K562 (cell line): ENCODE measurements at regions not wholly inside any gene's neighbourhood (a gene's known extent, or its start where the extent isn't known, plus 50 kb on each side); places are given as distances from the start of the nearest gene placed in this dataset.

Source experiments
- ARID4B ChIP-seq: sonication (generic); formaldehyde crosslinking; IDR thresholded peaks from 2 replicates; pipeline ENCODE4 v1.8.0; 2022; ENCODE audit warnings: mild to moderate bottlenecking, missing genetic modification reagents
- CBFA2T3 ChIP-seq: fragments of 450-650 bp; IDR thresholded peaks from 2 replicates; pipeline ENCODE4 v1.6.1; 2017
- CEBPB ChIP-seq: fragments of 450-650 bp; IDR thresholded peaks from 2 replicates; pipeline ENCODE4 v1.6.1; 2016; ENCODE audit warnings: missing genetic modification characterization, missing compliant biosample characterization
- FOSL1 ChIP-seq: fragments of 200-800 bp; sonication (Bioruptor generic); conservative IDR thresholded peaks from 2 replicates; pipeline ENCODE4 v1.6.1; 2016; ENCODE audit warnings: missing genetic modification characterization, missing compliant biosample characterization
- GATAD2B ChIP-seq: fragments of 450-650 bp; IDR thresholded peaks from 2 replicates; pipeline ENCODE4 v1.6.1; 2017; ENCODE audit warnings: mild to moderate bottlenecking, borderline replicate concordance
- GTF2A2 ChIP-seq: IDR thresholded peaks from 2 replicates; pipeline ENCODE4 v1.6.1; 2016; ENCODE audit warnings: mild to moderate bottlenecking, missing genetic modification characterization, missing compliant biosample characterization
- HDAC6 ChIP-seq: IDR thresholded peaks from 2 replicates; pipeline ENCODE4 v1.6.1; 2012; ENCODE audit warnings: low read depth, mild to moderate bottlenecking, control low read depth, inconsistent platforms, low read length, moderate library complexity
- HNRNPLL ChIP-seq: fragments of 200-400 bp; formaldehyde crosslinking; IDR thresholded peaks from 2 replicates; pipeline ENCODE4 v1.6.1; 2017; ENCODE audit warnings: low read length, low read depth, mild to moderate bottlenecking; ENCODE audit not compliant: poor library complexity, severe bottlenecking
- KLF16 ChIP-seq: IDR thresholded peaks from 2 replicates; pipeline ENCODE4 v1.6.1; 2016; ENCODE audit warnings: antibody characterized with exemption
- MEIS2 ChIP-seq: fragments of 450-650 bp; IDR thresholded peaks from 2 replicates; pipeline ENCODE4 v1.6.1; 2014; ENCODE audit warnings: mild to moderate bottlenecking; ENCODE audit not compliant: partially characterized antibody
- MTA2 ChIP-seq: fragments of 450-650 bp; IDR thresholded peaks from 2 replicates; pipeline ENCODE4 v1.6.1; 2016; ENCODE audit warnings: low read depth
- NFRKB ChIP-seq: fragments of 450-650 bp; IDR thresholded peaks from 2 replicates; pipeline ENCODE4 v1.6.1; 2016; ENCODE audit warnings: low read depth
- NR2F6 ChIP-seq: fragments of 450-650 bp; formaldehyde crosslinking; IDR thresholded peaks from 2 replicates; pipeline ENCODE4 v1.4.0; 2020; ENCODE audit warnings: mild to moderate bottlenecking
- PHTF2 ChIP-seq: fragments of 250-450 bp; sonication (Bioruptor Pico); IDR thresholded peaks from 2 replicates; pipeline ENCODE4 v1.5.0; 2021; ENCODE audit warnings: mild to moderate bottlenecking
- POLR2A ChIP-seq: fragments of 450-650 bp; conservative IDR thresholded peaks from 2 replicates; pipeline ENCODE4 v1.6.1; 2016
- POLR2AphosphoS5 ChIP-seq: IDR thresholded peaks from 2 replicates; pipeline ENCODE4 v1.6.1; 2011; ENCODE audit warnings: mild to moderate bottlenecking, low read depth, low read length, moderate library complexity; ENCODE audit not compliant: control insufficient read depth, insufficient read depth
- PTBP1 ChIP-seq: fragments of 200-400 bp; formaldehyde crosslinking; IDR thresholded peaks from 2 replicates; pipeline ENCODE4 v1.6.1; 2017; ENCODE audit warnings: low read depth, low read length
- RBM25 ChIP-seq: fragments of 200-400 bp; formaldehyde crosslinking; IDR thresholded peaks from 2 replicates; pipeline ENCODE4 v1.6.1; 2018; ENCODE audit warnings: low read length, low read depth, moderate library complexity; ENCODE audit not compliant: severe bottlenecking
- SOX6 ChIP-seq: fragments of 450-650 bp; IDR thresholded peaks from 2 replicates; pipeline ENCODE4 v1.6.1; 2014; ENCODE audit warnings: mild to moderate bottlenecking
- TCF3 ChIP-seq: sonication (generic); formaldehyde crosslinking; IDR thresholded peaks from 2 replicates; pipeline ENCODE4 v1.4.0; 2020; ENCODE audit warnings: mild to moderate bottlenecking, missing genetic modification reagents
- ZFP36 ChIP-seq: fragments of 150-350 bp; IDR thresholded peaks from 2 replicates; pipeline ENCODE4 v1.6.1; 2018; ENCODE audit warnings: low read length, low read depth; ENCODE audit not compliant: partially characterized antibody
- ZNF174 ChIP-seq: fragments of 250-450 bp; sonication (Bioruptor Pico); IDR thresholded peaks from 2 replicates; pipeline ENCODE4 v1.4.0; 2020; ENCODE audit warnings: mild to moderate bottlenecking
- ZNF282 ChIP-seq: sonication (generic); formaldehyde crosslinking; IDR thresholded peaks from 2 replicates; pipeline ENCODE4 v1.8.1; 2023; ENCODE audit warnings: missing genetic modification reagents
- ZNF347 ChIP-seq: fragments of 450-650 bp; formaldehyde crosslinking; IDR thresholded peaks from 2 replicates; pipeline ENCODE4 v1.4.0; 2020; ENCODE audit warnings: low read depth, mild to moderate bottlenecking, moderate library complexity
- ZNF592 ChIP-seq: fragments of 450-650 bp; IDR thresholded peaks from 2 replicates; pipeline ENCODE4 v1.6.1; 2017; ENCODE audit warnings: antibody characterized with exemption, mild to moderate bottlenecking

- TF ChIP-seq ZNF347 (CRISPR knock-in tag) (no peak), TCF3 (peak; percentile 59), NR2F6 (no peak), MEIS2 (peak; percentile 33), NFRKB (no peak), MTA2 (peak; percentile 53; the same call in 1 of the 2 replicates), ZNF174 (CRISPR knock-in tag) (no peak), CBFA2T3 (peak; percentile 77), GTF2A2 (tag) (no peak), ZNF592 (no peak), SOX6 (peak; percentile 79; the same call in 1 of the 2 replicates), KLF16 (no peak), PHTF2 (CRISPR knock-in tag) (no peak), FOSL1 (peak; percentile 70), POLR2A (no peak), ZNF282 (CRISPR knock-in tag) (no peak), CEBPB (tag) (no peak), ARID4B (CRISPR knock-in tag) (no peak), PTBP1 (no peak), HDAC6 (no peak), ZFP36 (no peak), GATAD2B (no peak), HNRNPLL (no peak), RBM25 (no peak), POLR2AphosphoS5 (no peak)
These were observed 121.7 kb upstream of the RAD23B start (continued) for GRCh38 chr9:107161338-107161737.
